ENCODE measurements at regions not wholly inside any gene's neighbourhood (a gene's known extent, or its start where the extent isn't known, plus 50 kb on each side); places are given as distances from the start of the nearest gene placed in this dataset.
"Not testable (repeated sequence)": the region's sequence is repeated elsewhere in the genome, so short reads cannot be mapped to it uniquely, and the experiment has no call there.

DNA sequence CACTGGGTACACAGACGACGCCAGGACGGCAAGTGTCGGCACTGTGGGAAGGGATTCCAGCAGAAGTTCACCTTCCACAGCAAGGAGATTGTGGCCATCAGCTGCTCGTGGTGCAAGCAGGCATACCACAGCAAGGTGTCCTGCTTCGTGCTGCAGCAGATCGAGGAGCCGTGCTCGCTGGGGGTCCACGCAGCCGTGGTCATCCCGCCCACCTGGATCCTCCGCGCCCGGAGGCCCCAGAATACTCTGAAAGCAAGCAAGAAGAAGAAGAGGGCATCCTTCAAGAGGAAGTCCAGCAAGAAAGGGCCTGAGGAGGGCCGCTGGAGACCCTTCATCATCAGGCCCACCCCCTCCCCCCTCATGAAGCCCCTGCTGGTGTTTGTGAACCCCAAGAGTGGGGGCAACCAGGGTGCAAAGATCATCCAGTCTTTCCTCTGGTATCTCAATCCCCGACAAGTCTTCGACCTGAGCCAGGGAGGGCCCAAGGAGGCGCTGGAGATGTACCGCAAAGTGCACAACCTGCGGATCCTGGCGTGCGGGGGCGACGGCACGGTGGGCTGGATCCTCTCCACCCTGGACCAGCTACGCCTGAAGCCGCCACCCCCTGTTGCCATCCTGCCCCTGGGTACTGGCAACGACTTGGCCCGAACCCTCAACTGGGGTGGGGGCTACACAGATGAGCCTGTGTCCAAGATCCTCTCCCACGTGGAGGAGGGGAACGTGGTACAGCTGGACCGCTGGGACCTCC, 89.4 kb downstream of the LACC1 start:
- H3K4me1 Mint-ChIP-seq; H3K4me2 ChIP-seq; H3K79me2 ChIP-seq (replicated peaks; ENCODE audit: insufficient read depth); ATAC-seq; H3K27me3 ChIP-seq (ENCODE audit: insufficient read depth); H2AFZ ChIP-seq; H3K4me3 ChIP-seq; H3K36me3 ChIP-seq (ENCODE audit: insufficient read depth); H3K27ac Mint-ChIP-seq; H3F3A ChIP-seq (replicated peaks; ENCODE audit: low read depth); H3K27me3 Mint-ChIP-seq (ENCODE audit: insufficient read depth, low read depth, poor library complexity); H4K20me1 ChIP-seq (replicated peaks; ENCODE audit: insufficient read depth); H3K9me2 ChIP-seq (ENCODE audit: insufficient read depth); DNase-seq (ENCODE audit: low spot score); H3K27ac ChIP-seq (ENCODE audit: low read depth); H3K4me1 ChIP-seq (ENCODE audit: insufficient read depth); H3K4me3 Mint-ChIP-seq: not testable (repeated sequence)
- Mint-ChIP-seq H3K9me3 (peaks cover 23% of the 10 kb centered on the region), H3K36me3 (ENCODE audit: low read depth) (peaks cover 10% of the 10 kb centered on the region; the same call in 2 of the 3 replicates)

DNA sequence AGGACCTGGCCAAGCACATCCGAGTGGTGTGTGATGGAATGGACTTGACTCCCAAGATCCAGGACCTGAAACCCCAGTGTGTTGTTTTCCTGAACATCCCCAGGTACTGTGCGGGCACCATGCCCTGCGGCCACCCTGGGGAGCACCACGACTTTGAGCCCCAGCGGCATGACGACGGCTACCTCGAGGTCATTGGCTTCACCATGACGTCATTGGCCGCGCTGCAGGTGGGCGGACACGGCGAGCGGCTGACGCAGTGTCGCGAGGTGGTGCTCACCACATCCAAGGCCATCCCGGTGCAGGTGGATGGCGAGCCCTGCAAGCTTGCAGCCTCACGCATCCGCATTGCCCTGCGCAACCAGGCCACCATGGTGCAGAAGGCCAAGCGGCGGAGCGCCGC, 90.2 kb downstream of the LACC1 start:
- H3K27ac Mint-ChIP-seq; H3K4me3 Mint-ChIP-seq; H3K27ac ChIP-seq (ENCODE audit: low read depth); H3K4me1 Mint-ChIP-seq; H2AFZ ChIP-seq; H4K20me1 ChIP-seq (replicated peaks; ENCODE audit: insufficient read depth); H3F3A ChIP-seq (replicated peaks; ENCODE audit: low read depth); H3K36me3 ChIP-seq (ENCODE audit: insufficient read depth); H3K27me3 ChIP-seq (ENCODE audit: insufficient read depth); H3K4me3 ChIP-seq; H3K9me2 ChIP-seq (ENCODE audit: insufficient read depth); H3K4me1 ChIP-seq (ENCODE audit: insufficient read depth); ATAC-seq; H3K4me2 ChIP-seq; DNase-seq (ENCODE audit: low spot score); H3K79me2 ChIP-seq (replicated peaks; ENCODE audit: insufficient read depth); H3K27me3 Mint-ChIP-seq (ENCODE audit: insufficient read depth, low read depth, poor library complexity): not testable (repeated sequence)
- H3K36me3 Mint-ChIP-seq (ENCODE audit: low read depth), result peaks cover 10% of the 10 kb centered on the region; the same call in 2 of the 3 replicates
- H3K9me3 Mint-ChIP-seq, result peaks cover 23% of the 10 kb centered on the region

DNA sequence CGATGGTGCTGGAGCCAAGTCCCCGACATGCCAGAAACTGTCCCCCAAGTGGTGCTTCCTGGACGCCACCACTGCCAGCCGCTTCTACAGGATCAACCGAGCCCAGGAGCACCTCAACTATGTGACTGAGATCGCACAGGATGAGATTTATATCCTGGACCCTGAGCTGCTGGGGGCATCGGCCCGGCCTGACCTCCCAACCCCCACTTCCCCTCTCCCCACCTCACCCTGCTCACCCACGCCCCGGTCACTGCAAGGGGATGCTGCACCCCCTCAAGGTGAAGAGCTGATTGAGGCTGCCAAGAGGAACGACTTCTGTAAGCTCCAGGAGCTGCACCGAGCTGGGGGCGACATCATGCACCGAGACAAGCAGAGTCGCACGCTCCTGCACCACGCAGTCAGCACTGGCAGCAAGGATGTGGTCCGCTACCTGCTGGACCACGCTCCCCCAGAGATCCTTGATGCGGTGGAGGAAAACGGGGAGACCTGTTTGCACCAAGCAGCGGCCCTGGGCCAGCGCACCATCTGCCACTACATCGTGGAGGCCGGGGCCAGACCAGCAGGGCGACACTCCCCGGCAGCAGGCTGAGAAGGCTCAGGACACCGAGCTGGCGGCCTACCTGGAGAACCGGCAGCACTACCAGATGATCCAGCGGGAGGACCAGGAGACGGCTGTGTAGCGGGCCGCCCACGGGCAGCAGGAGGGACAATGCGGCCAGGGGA, 91.0 kb downstream of the LACC1 start:
- H3K4me1 Mint-ChIP-seq; H3K79me2 ChIP-seq (replicated peaks; ENCODE audit: insufficient read depth); H3K4me3 ChIP-seq; H3K27ac Mint-ChIP-seq; ATAC-seq; H3K4me2 ChIP-seq; H3K4me1 ChIP-seq (ENCODE audit: insufficient read depth); H3K9me2 ChIP-seq (ENCODE audit: insufficient read depth); H3K4me3 Mint-ChIP-seq; H3K27me3 Mint-ChIP-seq (ENCODE audit: insufficient read depth, low read depth, poor library complexity); H3F3A ChIP-seq (replicated peaks; ENCODE audit: low read depth); H3K36me3 ChIP-seq (ENCODE audit: insufficient read depth); DNase-seq (ENCODE audit: low spot score); H4K20me1 ChIP-seq (replicated peaks; ENCODE audit: insufficient read depth); H3K27ac ChIP-seq (ENCODE audit: low read depth); H3K27me3 ChIP-seq (ENCODE audit: insufficient read depth); H2AFZ ChIP-seq: not testable (repeated sequence)
- Mint-ChIP-seq H3K9me3 (peaks cover 23% of the 10 kb centered on the region), H3K36me3 (ENCODE audit: low read depth) (peaks cover 10% of the 10 kb centered on the region; the same call in 2 of the 3 replicates)

DNA sequence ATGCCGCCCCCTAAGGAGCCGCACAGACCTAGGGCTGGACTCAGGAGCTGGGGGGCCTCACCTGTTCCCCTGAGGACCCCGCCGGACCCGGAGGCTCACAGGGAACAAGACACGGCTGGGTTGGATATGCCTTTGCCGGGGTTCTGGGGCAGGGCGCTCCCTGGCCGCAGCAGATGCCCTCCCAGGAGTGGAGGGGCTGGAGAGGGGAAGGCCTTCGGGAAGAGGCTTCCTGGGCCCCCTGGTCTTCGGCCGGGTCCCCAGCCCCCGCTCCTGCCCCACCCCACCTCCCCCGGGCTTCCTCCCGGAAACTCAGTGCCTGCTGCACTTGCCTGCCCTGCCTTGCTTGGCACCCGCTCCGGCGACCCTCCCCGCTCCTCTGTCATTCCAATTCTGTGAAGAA, 91.6 kb downstream of the LACC1 start:
- not testable (repeated sequence) for H3K4me2 ChIP-seq; H3K79me2 ChIP-seq (replicated peaks; ENCODE audit: insufficient read depth); ATAC-seq; H3F3A ChIP-seq (replicated peaks; ENCODE audit: low read depth); H4K20me1 ChIP-seq (replicated peaks; ENCODE audit: insufficient read depth); H3K27ac Mint-ChIP-seq; H3K4me3 Mint-ChIP-seq; H3K27ac ChIP-seq (ENCODE audit: low read depth); H3K27me3 Mint-ChIP-seq (ENCODE audit: insufficient read depth, low read depth, poor library complexity); H3K27me3 ChIP-seq (ENCODE audit: insufficient read depth); DNase-seq (ENCODE audit: low spot score); H2AFZ ChIP-seq; H3K36me3 ChIP-seq (ENCODE audit: insufficient read depth); H3K9me2 ChIP-seq (ENCODE audit: insufficient read depth); H3K4me1 ChIP-seq (ENCODE audit: insufficient read depth); H3K4me1 Mint-ChIP-seq; H3K4me3 ChIP-seq
- peaks cover 10% of the 10 kb centered on the region; the same call in 2 of the 3 replicates for H3K36me3 Mint-ChIP-seq (ENCODE audit: low read depth)
- peaks cover 27% of the 10 kb centered on the region for H3K9me3 Mint-ChIP-seq
